MCF 10A (cell line): ENCODE measurements at regions not wholly inside any gene's neighbourhood (a gene's known extent, or its start where the extent isn't known, plus 50 kb on each side); places are given as distances from the start of the nearest gene placed in this dataset.

Experiments
- BruUV-seq: library from RNA; stranded (reverse); fragments of 400-500 nt; replicated peaks from 2 replicates; lab custom pipeline; 2021; lab: Mats Ljungman, UMichigan
- CTCF ChIA-PET: fragments of 300-600 bp; sonication (Branson Sonifier 250); formaldehyde crosslinking; extraction: SDS; loops from one replicate; lab custom pipeline; 2021; ENCODE audit warnings: antibody characterized with exemption, inconsistent platforms; lab: Yijun Ruan, JAX
- POLR2A ChIA-PET: fragments of 300-600, 350-650 bp; sonication (Branson Sonifier 250); formaldehyde crosslinking; extraction: SDS; loops from one replicate; lab custom pipeline; 2020; ENCODE audit warnings: antibody characterized with exemption, inconsistent platforms; lab: Yijun Ruan, JAX
- DNase-seq: peaks from one replicate; pipeline ENCODE4 v3.0.0-alpha.2; 2018; ENCODE audit not compliant: unreplicated experiment
- H3K27ac Mint-ChIP-seq: one replicate; pipeline ENCODE4 v1.8.0; 2022; ENCODE audit warnings: mild to moderate bottlenecking, low read depth, mixed read lengths; ENCODE audit not compliant: unreplicated experiment
- H3K27me3 Mint-ChIP-seq: one replicate; pipeline ENCODE4 v1.8.0; 2022; ENCODE audit warnings: mixed read lengths; ENCODE audit not compliant: insufficient read depth, unreplicated experiment
- H3K36me3 Mint-ChIP-seq: one replicate; pipeline ENCODE4 v1.8.0; 2022; ENCODE audit warnings: mild to moderate bottlenecking, moderate library complexity, mixed read lengths; ENCODE audit not compliant: insufficient read depth, unreplicated experiment
- H3K4me1 Mint-ChIP-seq: one replicate; pipeline ENCODE4 v1.8.0; 2022; ENCODE audit warnings: mixed read lengths; ENCODE audit not compliant: insufficient read depth, unreplicated experiment
- H3K4me3 Mint-ChIP-seq: one replicate; pipeline ENCODE4 v1.8.0; 2022; ENCODE audit warnings: mild to moderate bottlenecking, moderate library complexity, mixed read lengths; ENCODE audit not compliant: unreplicated experiment
- H3K9me3 Mint-ChIP-seq: one replicate; pipeline ENCODE4 v1.8.0; 2022; ENCODE audit warnings: mixed read lengths; ENCODE audit not compliant: unreplicated experiment
- intact Hi-C: fragments of 100-400 bp; cut with micrococcal nuclease; formaldehyde crosslinking; loops from 2 replicates; pipeline ENCODE4 v1.14.1; 2022
- TF ChIP-seq, protein P1 (sequence below): fragments of 200-600 bp; IDR thresholded peaks from one replicate; pipeline ENCODE4 v1.8.0; 2022; ENCODE audit warnings: antibody characterized with exemption, mild to moderate bottlenecking; ENCODE audit not compliant: unreplicated experiment

DNA sequence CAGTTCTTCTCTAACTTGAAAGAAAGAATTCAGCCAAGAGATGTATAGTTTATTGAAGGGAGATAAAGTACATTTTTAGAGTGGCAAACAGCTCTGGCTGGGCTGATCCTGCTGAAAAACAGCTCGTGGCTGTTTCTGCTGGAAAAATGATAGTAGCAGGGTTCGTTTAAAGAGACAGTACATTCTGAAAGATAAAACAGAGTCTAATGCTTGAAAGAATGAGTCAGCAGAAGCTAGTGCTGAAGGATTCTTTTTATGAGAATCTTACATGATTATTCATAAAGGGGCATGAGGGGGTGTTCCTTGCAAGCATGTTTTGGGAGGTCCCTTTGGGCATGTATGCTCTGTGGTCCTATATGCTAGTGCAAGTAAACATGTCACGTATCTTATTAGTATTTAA, 790.0 kb downstream of the PCDH18 start:
- ChIA-PET POLR2A (interaction anchor here (0.7 kb wide), 1 partner anchor 330 kb away, joined by 3 read pairs; no protein-coding TSS in a partner anchor), CTCF (no interaction called here)
- peaks cover 11% of the 10 kb centered on the region for H3K4me1 Mint-ChIP-seq
- H3K27me3 Mint-ChIP-seq, result no peaks in the 10 kb centered on the region
- intact Hi-C loops, result no loop called here
- no peak overlapping the region for H3K27ac Mint-ChIP-seq
- DNase-seq, result peak; percentile 23
- H3K36me3 Mint-ChIP-seq, result no peaks in the 10 kb centered on the region
- peak overlapping the region; percentile 24 for H3K4me3 Mint-ChIP-seq
- no peaks in the 10 kb centered on the region for H3K9me3 Mint-ChIP-seq
- TF ChIP-seq, protein P1, sequence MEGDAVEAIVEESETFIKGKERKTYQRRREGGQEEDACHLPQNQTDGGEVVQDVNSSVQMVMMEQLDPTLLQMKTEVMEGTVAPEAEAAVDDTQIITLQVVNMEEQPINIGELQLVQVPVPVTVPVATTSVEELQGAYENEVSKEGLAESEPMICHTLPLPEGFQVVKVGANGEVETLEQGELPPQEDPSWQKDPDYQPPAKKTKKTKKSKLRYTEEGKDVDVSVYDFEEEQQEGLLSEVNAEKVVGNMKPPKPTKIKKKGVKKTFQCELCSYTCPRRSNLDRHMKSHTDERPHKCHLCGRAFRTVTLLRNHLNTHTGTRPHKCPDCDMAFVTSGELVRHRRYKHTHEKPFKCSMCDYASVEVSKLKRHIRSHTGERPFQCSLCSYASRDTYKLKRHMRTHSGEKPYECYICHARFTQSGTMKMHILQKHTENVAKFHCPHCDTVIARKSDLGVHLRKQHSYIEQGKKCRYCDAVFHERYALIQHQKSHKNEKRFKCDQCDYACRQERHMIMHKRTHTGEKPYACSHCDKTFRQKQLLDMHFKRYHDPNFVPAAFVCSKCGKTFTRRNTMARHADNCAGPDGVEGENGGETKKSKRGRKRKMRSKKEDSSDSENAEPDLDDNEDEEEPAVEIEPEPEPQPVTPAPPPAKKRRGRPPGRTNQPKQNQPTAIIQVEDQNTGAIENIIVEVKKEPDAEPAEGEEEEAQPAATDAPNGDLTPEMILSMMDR, result no peak
- BruUV-seq, result no TSS peak

DNA sequence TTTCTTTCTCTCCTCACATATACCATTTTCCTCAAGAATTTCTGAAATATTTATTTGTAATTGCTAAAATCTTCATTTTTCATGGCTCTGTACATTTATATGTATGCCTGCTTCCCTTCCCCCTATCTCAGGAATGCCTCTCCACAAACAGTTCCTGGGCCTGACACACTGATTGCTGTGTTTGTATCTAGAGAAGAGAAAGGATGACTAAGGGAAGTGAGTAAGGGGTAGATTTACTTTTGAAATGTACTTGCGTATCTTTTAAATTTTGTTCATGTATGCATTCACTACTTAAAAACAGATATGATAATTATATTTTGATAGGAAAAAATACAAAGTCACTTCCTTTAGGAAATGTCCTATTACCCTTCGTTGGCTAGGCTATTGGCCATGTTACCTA, 790.8 kb downstream of the PCDH18 start:
- CTCF ChIA-PET, result no interaction called here
- POLR2A ChIA-PET, result interaction anchor here (0.6 to 0.8 kb wide), 2 partner anchors 8 to 96 kb away, joined by 3 read pairs; no protein-coding TSS in a partner anchor
- Mint-ChIP-seq H3K4me1 (peaks cover 11% of the 10 kb centered on the region), H3K9me3 (no peaks in the 10 kb centered on the region), H3K36me3 (no peaks in the 10 kb centered on the region), H3K27me3 (no peaks in the 10 kb centered on the region), H3K4me3 (no peak overlapping the region), H3K27ac (no peak overlapping the region)
- TF ChIP-seq, protein P1, result no peak
- no TSS peak for BruUV-seq
- peak; percentile 29 for DNase-seq
- intact Hi-C loops, result no loop called here

DNA sequence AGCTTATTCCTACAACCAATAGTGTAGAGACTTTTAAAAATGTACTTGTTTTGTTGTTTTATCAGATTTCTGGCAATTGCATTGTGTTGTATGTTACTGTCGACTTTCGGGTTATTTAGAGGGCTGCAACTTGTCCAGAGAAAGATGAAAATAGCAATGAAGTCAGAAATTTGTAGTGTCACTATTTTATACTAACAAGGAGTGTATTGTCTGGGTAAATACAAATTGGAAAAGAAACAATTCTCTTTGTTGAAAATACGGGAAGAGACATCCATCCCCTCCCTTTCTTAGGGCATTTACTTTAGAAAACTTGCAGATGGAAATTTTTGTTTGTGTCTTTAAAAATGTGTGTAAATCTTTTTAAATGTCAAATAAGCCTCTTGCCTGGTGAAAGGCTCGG, 792.0 kb downstream of the PCDH18 start:
- peaks cover 11% of the 10 kb centered on the region for H3K4me1 Mint-ChIP-seq
- TF ChIP-seq, protein P1, result no peak
- H3K9me3 Mint-ChIP-seq, result no peaks in the 10 kb centered on the region
- intact Hi-C loops, result no loop called here
- POLR2A ChIA-PET, result no interaction called here
- DNase-seq, result no peak
- CTCF ChIA-PET, result interaction anchor here (0.6 kb wide), 1 partner anchor 308 kb away, joined by 3 read pairs; no protein-coding TSS in a partner anchor
- H3K4me3 Mint-ChIP-seq, result no peak overlapping the region
- BruUV-seq, result no TSS peak
- H3K27ac Mint-ChIP-seq, result no peak overlapping the region
- H3K27me3 Mint-ChIP-seq, result no peaks in the 10 kb centered on the region
- H3K36me3 Mint-ChIP-seq, result no peaks in the 10 kb centered on the region

DNA sequence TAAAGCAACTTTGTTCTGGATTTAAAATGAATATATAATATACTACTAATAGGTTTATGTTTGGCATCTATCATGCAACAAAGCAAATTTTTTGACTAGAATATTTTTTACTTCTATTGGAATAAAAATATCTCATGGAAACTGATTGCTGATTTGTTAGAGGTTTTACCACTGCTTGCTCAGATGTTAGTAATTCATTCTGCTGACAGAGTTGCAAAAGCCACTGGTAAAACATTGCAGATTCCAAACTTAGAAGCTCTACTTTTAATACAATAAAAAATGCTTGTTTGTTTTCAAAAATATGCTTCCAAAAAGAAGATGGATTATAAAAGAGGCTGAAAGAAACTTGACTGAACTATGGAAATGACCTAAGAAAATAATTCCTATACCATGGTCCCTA, 795.2 kb downstream of the PCDH18 start:
- DNase-seq, result no peak
- POLR2A ChIA-PET, result no interaction called here

More for the DNA sequence above, 795.2 kb downstream of the PCDH18 start:
- H3K27me3 Mint-ChIP-seq, result no peaks in the 10 kb centered on the region
- no TSS peak for BruUV-seq
- no peak overlapping the region for H3K27ac Mint-ChIP-seq
- no peak overlapping the region for H3K4me3 Mint-ChIP-seq
- no peaks in the 10 kb centered on the region for H3K36me3 Mint-ChIP-seq
- no peaks in the 10 kb centered on the region for H3K9me3 Mint-ChIP-seq
- TF ChIP-seq, protein P1, result no peak
- CTCF ChIA-PET, result no interaction called here
- peaks cover 7% of the 10 kb centered on the region for H3K4me1 Mint-ChIP-seq
- intact Hi-C loops, result no loop called here
